ENCODE measurements at regions not wholly inside any gene's neighbourhood (a gene's known extent, or its start where the extent isn't known, plus 50 kb on each side); places are given as distances from the start of the nearest gene placed in this dataset.

DNA sequence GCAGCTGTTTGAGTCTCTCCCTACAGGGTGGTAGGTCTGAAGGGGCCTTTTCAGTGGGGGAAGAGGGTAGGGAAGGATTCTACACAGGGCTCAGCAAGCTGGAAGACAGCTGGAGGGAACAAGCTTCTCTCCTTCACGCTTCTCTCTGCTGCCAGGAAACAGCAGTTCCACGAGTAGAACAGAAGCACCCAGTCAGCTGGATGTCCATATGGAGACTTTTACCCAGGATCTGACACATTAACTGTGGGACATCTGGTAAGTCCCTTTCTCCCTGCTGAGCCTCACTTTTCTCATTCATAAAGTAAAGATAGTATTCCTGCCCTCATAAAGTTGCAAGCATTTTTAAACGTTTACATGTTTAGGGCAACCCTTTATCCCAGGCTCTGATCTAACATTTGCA, 280.3 kb downstream of the OMA1 start:
- H3K9ac ChIP-seq (ENCODE audit: low read length), result no peak overlapping the region
- no peaks in the 10 kb centered on the region for H3K4me1 ChIP-seq (ENCODE audit: control insufficient read depth, low read depth, low read length)
- H3K4me3 ChIP-seq (ENCODE audit: low read length), result no peak overlapping the region
- H3K36me3 ChIP-seq (ENCODE audit: control insufficient read depth, low read depth, low read length), result no peaks in the 10 kb centered on the region
- H3K27ac ChIP-seq (ENCODE audit: low read length), result no peak overlapping the region
- H3K27me3 ChIP-seq (ENCODE audit: control insufficient read depth, insufficient read depth, low read length), result no peaks in the 10 kb centered on the region
- H3K9me3 ChIP-seq (ENCODE audit: control insufficient read depth, low read depth, low read length), result no peaks in the 10 kb centered on the region

- Histone ChIP-seq H3K9me3 (ENCODE audit: control insufficient read depth, low read depth, low read length) (no peaks in the 10 kb centered on the region), H3K36me3 (ENCODE audit: control insufficient read depth, low read depth, low read length) (no peaks in the 10 kb centered on the region), H3K27ac (ENCODE audit: low read length) (no peak overlapping the region), H3K9ac (ENCODE audit: low read length) (no peak overlapping the region), H3K4me3 (ENCODE audit: low read length) (no peak overlapping the region), H3K4me1 (ENCODE audit: control insufficient read depth, low read depth, low read length) (no peaks in the 10 kb centered on the region), H3K27me3 (ENCODE audit: control insufficient read depth, insufficient read depth, low read length) (no peaks in the 10 kb centered on the region)
Measured at GRCh38 chr1:58264462-58264861, 282.1 kb downstream of the OMA1 start.

DNA sequence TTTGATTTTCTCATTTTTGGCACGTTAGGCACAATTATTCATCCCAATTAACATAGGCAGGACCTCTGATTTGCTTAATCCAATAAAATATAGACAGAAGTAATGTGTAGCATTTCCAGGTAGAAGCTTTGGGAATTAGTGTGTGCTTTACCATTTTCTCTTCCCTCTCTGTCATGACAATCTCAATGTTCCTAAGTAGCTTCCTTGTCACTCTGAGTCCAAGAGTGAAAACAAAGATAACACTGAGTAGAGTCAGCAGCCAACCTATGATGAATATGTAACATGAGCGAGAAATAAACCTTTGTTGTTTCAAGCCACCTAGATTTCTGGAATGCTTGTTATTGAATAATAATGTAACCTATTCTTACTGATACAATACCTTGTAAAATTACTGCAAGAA, 283.8 kb downstream of the OMA1 start:
- Histone ChIP-seq H3K4me3 (ENCODE audit: low read length) (no peak overlapping the region), H3K27me3 (ENCODE audit: control insufficient read depth, insufficient read depth, low read length) (no peaks in the 10 kb centered on the region), H3K9me3 (ENCODE audit: control insufficient read depth, low read depth, low read length) (no peaks in the 10 kb centered on the region), H3K36me3 (ENCODE audit: control insufficient read depth, low read depth, low read length) (no peaks in the 10 kb centered on the region), H3K27ac (ENCODE audit: low read length) (no peak overlapping the region), H3K4me1 (ENCODE audit: control insufficient read depth, low read depth, low read length) (no peaks in the 10 kb centered on the region), H3K9ac (ENCODE audit: low read length) (no peak overlapping the region)

- Histone ChIP-seq H3K9ac (ENCODE audit: low read length) (no peak overlapping the region), H3K9me3 (ENCODE audit: control insufficient read depth, low read depth, low read length) (no peaks in the 10 kb centered on the region), H3K36me3 (ENCODE audit: control insufficient read depth, low read depth, low read length) (no peaks in the 10 kb centered on the region), H3K4me3 (ENCODE audit: low read length) (no peak overlapping the region), H3K27ac (ENCODE audit: low read length) (no peak overlapping the region), H3K4me1 (ENCODE audit: control insufficient read depth, low read depth, low read length) (no peaks in the 10 kb centered on the region), H3K27me3 (ENCODE audit: control insufficient read depth, insufficient read depth, low read length) (no peaks in the 10 kb centered on the region)
Measured at GRCh38 chr1:58258082-58258481, 288.4 kb downstream of the OMA1 start.

DNA sequence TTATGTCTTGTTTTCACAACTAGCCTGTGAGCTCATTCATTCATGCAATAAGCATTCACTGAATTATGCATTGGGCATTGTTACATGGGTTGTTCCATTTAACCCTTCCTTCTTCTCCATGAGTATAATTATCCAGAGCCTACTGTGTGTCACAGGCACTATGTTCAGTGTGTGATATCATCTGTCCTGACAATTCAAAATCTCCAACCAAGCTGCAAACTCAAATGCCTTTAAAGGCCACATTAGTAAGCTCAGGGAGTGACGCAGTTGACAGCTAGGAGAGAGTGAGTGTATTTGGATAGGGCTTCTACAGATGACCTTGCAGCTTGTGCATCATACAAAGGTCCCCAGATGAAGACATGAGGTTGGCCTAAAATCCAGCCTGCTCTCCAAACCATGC, 289.5 kb downstream of the OMA1 start:
- Histone ChIP-seq H3K36me3 (ENCODE audit: control insufficient read depth, low read depth, low read length) (no peaks in the 10 kb centered on the region), H3K27ac (ENCODE audit: low read length) (no peak overlapping the region)

GRCh38 chr1:58256546-58256945, 290.0 kb downstream of the OMA1 start:
- H3K27ac ChIP-seq (ENCODE audit: low read length), result no peak overlapping the region
- no peaks in the 10 kb centered on the region for H3K36me3 ChIP-seq (ENCODE audit: control insufficient read depth, low read depth, low read length)
- no peaks in the 10 kb centered on the region for H3K9me3 ChIP-seq (ENCODE audit: control insufficient read depth, low read depth, low read length)
- no peak overlapping the region for H3K9ac ChIP-seq (ENCODE audit: low read length)
- no peaks in the 10 kb centered on the region for H3K4me1 ChIP-seq (ENCODE audit: control insufficient read depth, low read depth, low read length)
- no peak overlapping the region for H3K4me3 ChIP-seq (ENCODE audit: low read length)
- no peaks in the 10 kb centered on the region for H3K27me3 ChIP-seq (ENCODE audit: control insufficient read depth, insufficient read depth, low read length)

More for the DNA sequence above, 289.5 kb downstream of the OMA1 start:
- no peak overlapping the region for H3K9ac ChIP-seq (ENCODE audit: low read length)
- H3K27me3 ChIP-seq (ENCODE audit: control insufficient read depth, insufficient read depth, low read length), result no peaks in the 10 kb centered on the region
- H3K4me1 ChIP-seq (ENCODE audit: control insufficient read depth, low read depth, low read length), result no peaks in the 10 kb centered on the region
- H3K9me3 ChIP-seq (ENCODE audit: control insufficient read depth, low read depth, low read length), result no peaks in the 10 kb centered on the region
- no peak overlapping the region for H3K4me3 ChIP-seq (ENCODE audit: low read length)

DNA sequence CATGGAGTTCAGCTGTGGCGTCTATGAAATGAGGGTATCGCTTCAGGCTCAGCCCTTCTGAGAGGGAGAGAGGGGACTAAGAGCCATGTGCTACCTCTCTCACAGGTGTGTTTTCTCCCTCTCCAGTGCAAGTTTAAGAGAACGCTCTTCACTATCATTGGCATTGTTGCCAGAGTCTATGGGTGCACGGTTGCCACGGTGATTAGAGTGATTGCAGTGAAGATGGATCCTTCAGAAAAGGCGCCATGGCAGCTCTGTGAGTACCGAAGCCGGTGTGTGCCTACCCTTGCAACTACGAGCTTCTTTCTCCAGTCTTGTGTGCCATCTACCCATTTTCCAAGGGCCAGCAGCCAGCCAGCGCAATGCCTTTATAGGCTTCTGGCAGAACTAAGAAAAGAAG, 290.5 kb downstream of the OMA1 start:
- H3K27ac ChIP-seq (ENCODE audit: low read length), result no peak overlapping the region
- no peaks in the 10 kb centered on the region for H3K36me3 ChIP-seq (ENCODE audit: control insufficient read depth, low read depth, low read length)
- peaks cover 4% of the 10 kb centered on the region for H3K27me3 ChIP-seq (ENCODE audit: control insufficient read depth, insufficient read depth, low read length)
- no peaks in the 10 kb centered on the region for H3K4me1 ChIP-seq (ENCODE audit: control insufficient read depth, low read depth, low read length)
- no peak overlapping the region for H3K4me3 ChIP-seq (ENCODE audit: low read length)
- H3K9ac ChIP-seq (ENCODE audit: low read length), result no peak overlapping the region
- H3K9me3 ChIP-seq (ENCODE audit: control insufficient read depth, low read depth, low read length), result no peaks in the 10 kb centered on the region

DNA sequence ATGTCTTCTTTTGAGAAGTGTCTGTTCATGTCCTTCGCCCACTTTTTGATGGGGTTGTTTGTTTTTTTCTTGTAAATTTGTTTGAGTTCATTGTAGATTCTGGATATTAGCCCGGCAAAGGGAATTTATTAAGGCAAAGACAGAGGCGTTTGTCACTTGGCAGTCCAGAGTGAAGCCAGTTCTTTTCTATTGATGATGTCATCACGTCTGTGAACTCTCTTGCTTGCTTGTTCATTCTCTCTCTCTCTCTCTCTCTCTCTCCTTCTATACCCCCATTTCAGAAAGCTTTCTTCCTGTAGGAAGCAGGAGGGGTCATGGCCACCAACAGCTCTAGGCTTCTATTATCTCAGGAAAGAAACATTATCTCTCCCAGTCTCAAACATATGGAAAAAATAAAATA, 291.3 kb downstream of the OMA1 start:
- peaks cover 4% of the 10 kb centered on the region for H3K4me1 ChIP-seq (ENCODE audit: control insufficient read depth, low read depth, low read length)
- no peaks in the 10 kb centered on the region for H3K36me3 ChIP-seq (ENCODE audit: control insufficient read depth, low read depth, low read length)
- no peak overlapping the region for H3K4me3 ChIP-seq (ENCODE audit: low read length)
- H3K27me3 ChIP-seq (ENCODE audit: control insufficient read depth, insufficient read depth, low read length), result peaks cover 10% of the 10 kb centered on the region
- H3K9ac ChIP-seq (ENCODE audit: low read length), result no peak overlapping the region
- H3K9me3 ChIP-seq (ENCODE audit: control insufficient read depth, low read depth, low read length), result no peaks in the 10 kb centered on the region
- no peak overlapping the region for H3K27ac ChIP-seq (ENCODE audit: low read length)

DNA sequence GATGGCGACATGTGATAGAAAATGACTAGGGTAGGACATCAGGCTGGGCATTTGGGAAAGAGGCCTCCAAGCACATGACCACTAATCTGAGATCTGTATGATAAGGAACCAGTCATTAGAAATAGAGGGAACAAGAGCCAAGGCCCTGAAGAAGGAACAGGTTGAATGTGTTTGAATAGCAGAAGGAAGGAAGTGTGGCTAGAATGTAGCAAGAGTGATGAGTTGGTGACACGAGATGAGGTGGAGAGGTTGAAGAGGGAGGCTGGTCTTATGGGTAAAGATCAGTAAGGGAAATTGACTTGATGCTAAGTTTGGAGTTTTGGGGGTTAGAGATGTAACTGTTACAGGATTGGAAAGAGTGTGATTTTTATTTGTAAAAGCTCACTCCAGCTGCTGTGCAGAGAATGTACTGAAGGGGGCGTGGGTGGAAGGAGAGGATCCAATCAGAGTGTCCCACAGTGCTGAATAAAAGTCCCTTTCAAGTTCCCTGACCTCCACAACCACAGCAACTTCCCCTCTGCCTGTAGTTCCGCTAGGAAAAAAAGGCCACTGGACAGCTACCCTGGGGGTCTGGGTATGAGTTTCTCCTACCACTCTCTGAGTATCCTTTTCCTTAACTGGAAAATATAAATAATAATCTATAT, 295.0 kb downstream of the OMA1 start:
- Histone ChIP-seq H3K4me3 (ENCODE audit: low read length) (no peak overlapping the region), H3K9me3 (ENCODE audit: control insufficient read depth, low read depth, low read length) (no peaks in the 10 kb centered on the region), H3K36me3 (ENCODE audit: control insufficient read depth, low read depth, low read length) (no peaks in the 10 kb centered on the region), H3K9ac (ENCODE audit: low read length) (no peak overlapping the region), H3K4me1 (ENCODE audit: control insufficient read depth, low read depth, low read length) (peaks cover 22% of the 10 kb centered on the region), H3K27me3 (ENCODE audit: control insufficient read depth, insufficient read depth, low read length) (peaks cover 34% of the 10 kb centered on the region), H3K27ac (ENCODE audit: low read length) (no peak overlapping the region)

GRCh38 chr1:58250587-58250948, 296.0 kb downstream of the OMA1 start:
- peaks cover 34% of the 10 kb centered on the region for H3K27me3 ChIP-seq (ENCODE audit: control insufficient read depth, insufficient read depth, low read length)
- H3K4me1 ChIP-seq (ENCODE audit: control insufficient read depth, low read depth, low read length), result peaks cover 22% of the 10 kb centered on the region
- H3K9ac ChIP-seq (ENCODE audit: low read length), result no peak overlapping the region
- H3K27ac ChIP-seq (ENCODE audit: low read length), result no peak overlapping the region
- peak overlapping the region; percentile 70 for H3K4me3 ChIP-seq (ENCODE audit: low read length)
- H3K9me3 ChIP-seq (ENCODE audit: control insufficient read depth, low read depth, low read length), result no peaks in the 10 kb centered on the region
- no peaks in the 10 kb centered on the region for H3K36me3 ChIP-seq (ENCODE audit: control insufficient read depth, low read depth, low read length)

- H3K9ac ChIP-seq (ENCODE audit: low read length), result peak overlapping the region; percentile 7
Measured at GRCh38 chr1:58249737-58250586, 296.6 kb downstream of the OMA1 start.

DNA sequence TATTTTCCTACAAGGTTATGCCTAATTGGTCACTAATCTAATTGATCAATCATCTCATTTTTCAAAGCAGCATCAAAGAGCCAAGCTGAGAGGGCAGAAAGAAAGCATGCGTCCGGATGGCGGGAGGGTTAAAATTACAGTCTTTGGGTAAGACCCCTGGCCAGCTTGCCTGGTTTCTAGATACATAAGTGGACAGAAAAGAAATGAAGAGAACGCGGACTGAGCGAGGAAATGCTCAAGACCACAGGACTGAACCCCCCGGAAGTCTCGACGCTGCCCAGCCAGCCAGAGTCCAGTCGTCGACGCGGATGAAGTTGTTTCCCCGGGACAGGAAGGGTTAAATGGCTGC, 297.2 kb downstream of the OMA1 start:
- Histone ChIP-seq H3K36me3 (ENCODE audit: control insufficient read depth, low read depth, low read length) (no peaks in the 10 kb centered on the region), H3K27ac (ENCODE audit: low read length) (no peak overlapping the region), H3K9ac (ENCODE audit: low read length) (peak overlapping the region; percentile 7)

More at GRCh38 chr1:58249737-58250586, 296.6 kb downstream of the OMA1 start:
- Histone ChIP-seq H3K27me3 (ENCODE audit: control insufficient read depth, insufficient read depth, low read length) (peaks cover 34% of the 10 kb centered on the region), H3K36me3 (ENCODE audit: control insufficient read depth, low read depth, low read length) (no peaks in the 10 kb centered on the region), H3K27ac (ENCODE audit: low read length) (no peak overlapping the region), H3K9me3 (ENCODE audit: control insufficient read depth, low read depth, low read length) (no peaks in the 10 kb centered on the region), H3K4me3 (ENCODE audit: low read length) (peak overlapping the region; percentile 70), H3K4me1 (ENCODE audit: control insufficient read depth, low read depth, low read length) (peaks cover 22% of the 10 kb centered on the region)

More for the DNA sequence above, 297.2 kb downstream of the OMA1 start:
- peak overlapping the region; percentile 70 for H3K4me3 ChIP-seq (ENCODE audit: low read length)
- H3K4me1 ChIP-seq (ENCODE audit: control insufficient read depth, low read depth, low read length), result peaks cover 22% of the 10 kb centered on the region
- H3K9me3 ChIP-seq (ENCODE audit: control insufficient read depth, low read depth, low read length), result no peaks in the 10 kb centered on the region
- H3K27me3 ChIP-seq (ENCODE audit: control insufficient read depth, insufficient read depth, low read length), result peaks cover 34% of the 10 kb centered on the region
